ENCODE measurements at regions not wholly inside any gene's neighbourhood (a gene's known extent, or its start where the extent isn't known, plus 50 kb on each side); places are given as distances from the start of the nearest gene placed in this dataset.

- no peak for DNase-seq (ENCODE audit: low read depth in 2 of 2)
Measured at GRCh38 chr14:101045511-101045910, 142.0 kb upstream of the RTL1 start.

GRCh38 chr14:101046071-101046470, 142.5 kb upstream of the RTL1 start:
- DNase-seq (ENCODE audit: low read depth in 2 of 2) = no peak

GRCh38 chr14:101047326-101047725, 143.8 kb upstream of the RTL1 start:
- no peak for DNase-seq (ENCODE audit: low read depth in 2 of 2)

GRCh38 chr14:101048766-101049165, 145.2 kb upstream of the RTL1 start:
- DNase-seq (ENCODE audit: low read depth in 2 of 2) = no peak

- no peak for DNase-seq (ENCODE audit: low read depth in 2 of 2)
Measured at GRCh38 chr14:101049511-101049910, 146.0 kb upstream of the RTL1 start.

- DNase-seq (ENCODE audit: low read depth in 2 of 2) = no peak
Measured at GRCh38 chr14:101049942-101050341, 146.4 kb upstream of the RTL1 start.

GRCh38 chr14:101050901-101051490, 147.5 kb upstream of the RTL1 start:
- DNase-seq (ENCODE audit: low read depth in 2 of 2) = no peak

- no peak for DNase-seq (ENCODE audit: low read depth in 2 of 2)
Measured at GRCh38 chr14:101054671-101055070, 151.1 kb upstream of the RTL1 start.

GRCh38 chr14:101055106-101055662, 151.7 kb upstream of the RTL1 start:
- no peak for DNase-seq (ENCODE audit: low read depth in 2 of 2)

- no peak for DNase-seq (ENCODE audit: low read depth in 2 of 2)
Measured at GRCh38 chr14:101055776-101056374, 152.4 kb upstream of the RTL1 start.

- no peak for DNase-seq (ENCODE audit: low read depth in 2 of 2)
Measured at GRCh38 chr14:101056446-101056845, 152.9 kb upstream of the RTL1 start.

GRCh38 chr14:101057394-101057793, 153.9 kb upstream of the RTL1 start:
- DNase-seq (ENCODE audit: low read depth in 2 of 2) = no peak

GRCh38 chr14:101058571-101058970, 155.0 kb upstream of the RTL1 start:
- DNase-seq (ENCODE audit: low read depth in 2 of 2) = no peak

GRCh38 chr14:101060171-101060601, 156.7 kb upstream of the RTL1 start:
- no peak for DNase-seq (ENCODE audit: low read depth in 2 of 2)

GRCh38 chr14:101061411-101062064, 158.0 kb upstream of the RTL1 start:
- no peak for DNase-seq (ENCODE audit: low read depth in 2 of 2)

GRCh38 chr14:101062065-101062450, 158.5 kb upstream of the RTL1 start:
- DNase-seq (ENCODE audit: low read depth in 2 of 2) = no peak

GRCh38 chr14:101062601-101063000, 159.1 kb upstream of the RTL1 start:
- no peak for DNase-seq (ENCODE audit: low read depth in 2 of 2)

GRCh38 chr14:101063121-101063520, 159.6 kb upstream of the RTL1 start:
- DNase-seq (ENCODE audit: low read depth in 2 of 2) = no peak

- DNase-seq (ENCODE audit: low read depth in 2 of 2) = no peak
Measured at GRCh38 chr14:101064121-101064661, 160.7 kb upstream of the RTL1 start.

- no peak for DNase-seq (ENCODE audit: low read depth in 2 of 2)
Measured at GRCh38 chr14:101064718-101065117, 161.2 kb upstream of the RTL1 start.

- DNase-seq (ENCODE audit: low read depth in 2 of 2) = no peak
Measured at GRCh38 chr14:101065246-101065645, 161.7 kb upstream of the RTL1 start.

Measured in stimulated activated CD8-positive, alpha-beta memory T cell treated with anti-CD3 and anti-CD28 coated beads, Interleukin-2, amount 100 ng/mL, for 1 hour (primary cell).